HepG2 (cell line): ENCODE measurements at regions not wholly inside any gene's neighbourhood (a gene's known extent, or its start where the extent isn't known, plus 50 kb on each side); places are given as distances from the start of the nearest gene placed in this dataset.
A peak's percentile ranks its signal among the peaks of the same experiment; 100 is the strongest.

Experiments
- ATAC-seq: fragments of 200-7000 bp; cut with Tn5 transposase; 3 replicates; pipeline ENCODE4 v1.9.1; 2020; ENCODE audit warnings: mild to moderate bottlenecking, moderate library complexity
- BruUV-seq: library from RNA; stranded (reverse); fragments of 400-500 nt; replicated peaks from 2 replicates; lab custom pipeline; 2021; lab: Mats Ljungman, UMichigan
- CTCF ChIA-PET: fragments of 300-600 bp; formaldehyde crosslinking; extraction: SDS; loops from one replicate; lab custom pipeline; 2021; ENCODE audit warnings: low total read pairs, inconsistent platforms, low intra/inter-chr PET ratio; lab: Yijun Ruan, JAX
- POLR2A ChIA-PET: fragments of 350-600 bp; sonication (Branson Sonifier 250); formaldehyde crosslinking; loops from one replicate; lab custom pipeline; 2020; ENCODE audit warnings: antibody characterized with exemption, inconsistent platforms; lab: Yijun Ruan, JAX
- DNase-seq: peaks from one replicate; pipeline ENCODE4 v3.0.0-alpha.2; 2015; ENCODE audit warnings: low spot score
- FAIRE-seq: peaks from 3 replicates; lab custom pipeline; 2011; peaks lifted over from hg19 to GRCh38; lab: Jason Lieb, UNC
- H2AFZ ChIP-seq: one replicate; pipeline ENCODE4 v1.6.1; 2011; ENCODE audit warnings: low read length, inconsistent platforms
- H3K27ac ChIP-seq: fragments of 300-600 bp; 3 replicates; pipeline ENCODE4 v1.8.0; 2011; ENCODE audit warnings: mixed run types, mild to moderate bottlenecking, mixed read lengths, low read length, inconsistent platforms; ENCODE audit not compliant: insufficient read depth; ENCODE audit errors: extremely low read length
- H3K27me3 ChIP-seq, 2 experiments: fragments of 200-600 bp in 1 of 2; 2 replicates in 1 of 2; 3 replicates in 1 of 2; pipeline versions ENCODE4 v1.6.0 to v1.8.0; 2011; ENCODE audit warnings: low read length in 2 of 2, mild to moderate bottlenecking in 2 of 2, moderate library complexity in 2 of 2, inconsistent platforms in 1 of 2; ENCODE audit not compliant: insufficient read depth in 2 of 2, control insufficient read depth in 1 of 2
- H3K36me3 ChIP-seq, 2 experiments: fragments of 200-600 bp in 1 of 2; replicated peaks in 1 of 2; 2 replicates in 1 of 2; 3 replicates in 1 of 2; pipeline versions ENCODE4 v1.5.1 to v1.8.0; 2011; ENCODE audit warnings: low read length in 2 of 2, inconsistent platforms in 1 of 2; ENCODE audit not compliant: insufficient read depth in 2 of 2, control insufficient read depth in 1 of 2
- H3K4me1 ChIP-seq: 2 replicates; pipeline ENCODE4 v1.5.1; 2012; ENCODE audit warnings: low read length, inconsistent platforms; ENCODE audit not compliant: insufficient read depth
- H3K4me2 ChIP-seq: 2 replicates; pipeline ENCODE4 v1.6.0; 2011; ENCODE audit warnings: low read depth, low read length, inconsistent platforms
- H3K4me3 ChIP-seq, 3 experiments: fragments of 200-600 bp in 1 of 3; sonication (generic), shearing (Covaris generic) in 1 of 3; replicated peaks in 1 of 3; 2 replicates each; pipeline ENCODE4 v1.5.1; 2011 to 2016; ENCODE audit warnings: low read length in 3 of 3, inconsistent platforms in 2 of 3, low read depth in 2 of 3, mild to moderate bottlenecking in 2 of 3, control low read depth in 1 of 3, mixed read lengths in 1 of 3; ENCODE audit not compliant: insufficient read depth in 1 of 3
- H3K79me2 ChIP-seq: one replicate; pipeline ENCODE4 v1.6.1; 2011; ENCODE audit warnings: low read length, inconsistent platforms; ENCODE audit not compliant: insufficient read depth
- H3K9ac ChIP-seq: 2 replicates; pipeline ENCODE4 v1.6.0; 2011; ENCODE audit warnings: mild to moderate bottlenecking, low read depth, low read length, inconsistent platforms; ENCODE audit not compliant: insufficient read depth
- H3K9me3 ChIP-seq: 2 replicates; pipeline ENCODE4 v1.5.1; 2012; ENCODE audit warnings: mild to moderate bottlenecking, low read length
- H4K20me1 ChIP-seq: 2 replicates; pipeline ENCODE4 v1.6.0; 2011; ENCODE audit warnings: inconsistent platforms, mild to moderate bottlenecking, low read length, moderate library complexity; ENCODE audit not compliant: insufficient read depth
- ATF7 ChIP-seq, 2 experiments: fragments of 450-650 bp in 1 of 2; sonication (generic) in 1 of 2; formaldehyde crosslinking in 1 of 2; IDR thresholded peaks; 2 replicates each; pipeline versions ENCODE4 v1.4.0 to v1.6.1; 2016 to 2020; ENCODE audit warnings: antibody characterized with exemption in 1 of 2, mild to moderate bottlenecking in 1 of 2, missing genetic modification reagents in 1 of 2
- MXI1 ChIP-seq: IDR thresholded peaks from 3 replicates; pipeline ENCODE4 v1.6.1; 2012; ENCODE audit warnings: low read depth, low read length, inconsistent platforms, borderline replicate concordance
- SMARCE1 ChIP-seq: fragments of 450-650 bp; IDR thresholded peaks from 2 replicates; pipeline ENCODE4 v1.6.1; 2017; ENCODE audit warnings: borderline replicate concordance
- ZNF18 ChIP-seq: sonication (generic); formaldehyde crosslinking; IDR thresholded peaks from 2 replicates; pipeline ENCODE4 v1.8.0; 2022; ENCODE audit warnings: mild to moderate bottlenecking, missing genetic modification reagents; ENCODE audit not compliant: insufficient replicate concordance
- ZNF383 ChIP-seq: sonication (generic); formaldehyde crosslinking; IDR thresholded peaks from 2 replicates; pipeline ENCODE4 v1.4.0; 2020; ENCODE audit warnings: missing genetic modification reagents, mild to moderate bottlenecking, borderline replicate concordance
- ZNF646 ChIP-seq: sonication (generic); formaldehyde crosslinking; IDR thresholded peaks from 2 replicates; pipeline ENCODE4 v1.9.0; 2021; ENCODE audit warnings: mild to moderate bottlenecking, missing genetic modification reagents
- WGBS: methylation state at CpG from one replicate; pipeline ENCODE4 v1.1.6; 2017; ENCODE audit warnings: low lambda C conversion rate; 5-methylcytosine and 5-hydroxymethylcytosine counted together
- in situ Hi-C: cut with HindIII; loops from 2 replicates; pipeline ENCODE4 v1.10.0; 2017; ENCODE audit warnings: low pct_unique_long_range_greater_than_20kb; ENCODE audit not compliant: extremely low pct_ligation_motif_present
- intact Hi-C: fragments of 100-400 bp; cut with micrococcal nuclease; formaldehyde crosslinking; loops from one replicate; pipeline ENCODE4 v1.10.0; 2022; ENCODE audit not compliant: unreplicated experiment

GRCh38 chr17:27991462-27991993, 50.9 kb upstream of the NLK start:
- TF ChIP-seq ZNF18 (CRISPR knock-in tag) (no peak), ZNF646 (CRISPR knock-in tag) (no peak), SMARCE1 (no peak), ZNF383 (CRISPR knock-in tag) (no peak), MXI1 (no peak), ATF7 (IDR thresholded peaks at IDR 0.05) (0 out of 2 replicates have a peak, but pooled peaks have one; percentile 29), ATF7 (CRISPR knock-in tag; IDR thresholded peaks at IDR 0.05) (no peak)

More at GRCh38 chr17:27991462-27991993, 50.9 kb upstream of the NLK start:
- Histone ChIP-seq H3K4me2 (no peak overlapping the region), H3K4me3 (no peak overlapping the region), H3K27me3 (no peaks in the 10 kb centered on the region), H3K9me3 (no peaks in the 10 kb centered on the region), H4K20me1 (no peaks in the 10 kb centered on the region), H3K36me3 (no peaks in the 10 kb centered on the region), H2AFZ (no peak overlapping the region), H3K27ac (no peak overlapping the region), H3K4me1 (no peaks in the 10 kb centered on the region), H3K9ac (no peak overlapping the region), H3K79me2 (no peaks in the 10 kb centered on the region)
- no peak for FAIRE-seq
- CTCF ChIA-PET: no interaction called here
- intact Hi-C loops (no loop called here), in situ Hi-C loops (no loop called here)
- no TSS peak for BruUV-seq
- peak; percentile 11 for DNase-seq
- ATAC-seq: no peak
- POLR2A ChIA-PET: no interaction called here
- 82% methylated on average over 1 of the region's 1 CpG for WGBS
